ENCODE measurements at regions not wholly inside any gene's neighbourhood (a gene's known extent, or its start where the extent isn't known, plus 50 kb on each side); places are given as distances from the start of the nearest gene placed in this dataset.

- TF ChIP-seq, protein P1, sequence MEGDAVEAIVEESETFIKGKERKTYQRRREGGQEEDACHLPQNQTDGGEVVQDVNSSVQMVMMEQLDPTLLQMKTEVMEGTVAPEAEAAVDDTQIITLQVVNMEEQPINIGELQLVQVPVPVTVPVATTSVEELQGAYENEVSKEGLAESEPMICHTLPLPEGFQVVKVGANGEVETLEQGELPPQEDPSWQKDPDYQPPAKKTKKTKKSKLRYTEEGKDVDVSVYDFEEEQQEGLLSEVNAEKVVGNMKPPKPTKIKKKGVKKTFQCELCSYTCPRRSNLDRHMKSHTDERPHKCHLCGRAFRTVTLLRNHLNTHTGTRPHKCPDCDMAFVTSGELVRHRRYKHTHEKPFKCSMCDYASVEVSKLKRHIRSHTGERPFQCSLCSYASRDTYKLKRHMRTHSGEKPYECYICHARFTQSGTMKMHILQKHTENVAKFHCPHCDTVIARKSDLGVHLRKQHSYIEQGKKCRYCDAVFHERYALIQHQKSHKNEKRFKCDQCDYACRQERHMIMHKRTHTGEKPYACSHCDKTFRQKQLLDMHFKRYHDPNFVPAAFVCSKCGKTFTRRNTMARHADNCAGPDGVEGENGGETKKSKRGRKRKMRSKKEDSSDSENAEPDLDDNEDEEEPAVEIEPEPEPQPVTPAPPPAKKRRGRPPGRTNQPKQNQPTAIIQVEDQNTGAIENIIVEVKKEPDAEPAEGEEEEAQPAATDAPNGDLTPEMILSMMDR (IDR thresholded peaks at IDR 0.05; ENCODE audit: borderline replicate concordance, extremely low read depth, low read length, poor library complexity, severe bottlenecking), result no peak
- no peak for TF ChIP-seq EZH2 (IDR thresholded peaks at IDR 0.05; ENCODE audit: borderline replicate concordance, low read depth, low read length, severe bottlenecking)
Observed at GRCh38 chr9:82104252-82104651, 115.7 kb downstream of the SPATA31D1 start.
